ENCODE measurements at regions not wholly inside any gene's neighbourhood (a gene's known extent, or its start where the extent isn't known, plus 50 kb on each side); places are given as distances from the start of the nearest gene placed in this dataset.
"Not testable (repeated sequence)": the region's sequence is repeated elsewhere in the genome, so short reads cannot be mapped to it uniquely, and the experiment has no call there.

DNA sequence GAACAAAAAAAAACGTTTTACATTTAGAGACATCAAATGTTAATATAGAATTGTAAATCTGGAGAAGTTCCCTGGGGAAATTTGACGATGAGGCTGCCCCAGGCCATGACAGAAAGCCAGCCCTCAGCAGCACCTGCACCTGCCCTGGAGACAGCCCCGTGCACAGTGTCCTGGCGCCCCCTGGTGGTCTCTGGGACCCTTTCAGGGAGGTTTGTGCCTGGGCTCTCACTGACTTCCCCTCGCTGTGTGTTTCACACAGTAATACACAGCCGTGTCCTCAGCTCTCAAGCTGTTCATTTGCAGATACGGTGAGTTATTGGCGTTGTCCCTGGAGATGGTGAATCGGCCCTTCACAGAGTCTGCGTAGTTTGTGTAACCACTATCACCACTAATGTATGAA, 385.1 kb downstream of the TP53TG3F start:
- H3K4me3 ChIP-seq (ENCODE audit: low read depth in 1 of 2, low read length in 2 of 2); H3K9me3 ChIP-seq (ENCODE audit: insufficient read depth, low read length, severe bottlenecking); H3K27me3 ChIP-seq (ENCODE audit: insufficient read depth, low read length, poor library complexity); H3K79me2 ChIP-seq (ENCODE audit: insufficient read depth, low read length); H3K4me1 ChIP-seq (ENCODE audit: insufficient read depth, low read length); H2AFZ ChIP-seq (ENCODE audit: low read depth, low read length); H3K36me3 ChIP-seq (ENCODE audit: insufficient read depth, low read length); H3K27ac ChIP-seq (ENCODE audit: low read length); H3K4me2 ChIP-seq (ENCODE audit: insufficient read depth, low read length); H3K9ac ChIP-seq (ENCODE audit: low read depth, low read length); H4K20me1 ChIP-seq (ENCODE audit: insufficient read depth, low read length): not testable (repeated sequence)
- DNase-seq, result peak; percentile 52
- TF ChIP-seq, protein P1, sequence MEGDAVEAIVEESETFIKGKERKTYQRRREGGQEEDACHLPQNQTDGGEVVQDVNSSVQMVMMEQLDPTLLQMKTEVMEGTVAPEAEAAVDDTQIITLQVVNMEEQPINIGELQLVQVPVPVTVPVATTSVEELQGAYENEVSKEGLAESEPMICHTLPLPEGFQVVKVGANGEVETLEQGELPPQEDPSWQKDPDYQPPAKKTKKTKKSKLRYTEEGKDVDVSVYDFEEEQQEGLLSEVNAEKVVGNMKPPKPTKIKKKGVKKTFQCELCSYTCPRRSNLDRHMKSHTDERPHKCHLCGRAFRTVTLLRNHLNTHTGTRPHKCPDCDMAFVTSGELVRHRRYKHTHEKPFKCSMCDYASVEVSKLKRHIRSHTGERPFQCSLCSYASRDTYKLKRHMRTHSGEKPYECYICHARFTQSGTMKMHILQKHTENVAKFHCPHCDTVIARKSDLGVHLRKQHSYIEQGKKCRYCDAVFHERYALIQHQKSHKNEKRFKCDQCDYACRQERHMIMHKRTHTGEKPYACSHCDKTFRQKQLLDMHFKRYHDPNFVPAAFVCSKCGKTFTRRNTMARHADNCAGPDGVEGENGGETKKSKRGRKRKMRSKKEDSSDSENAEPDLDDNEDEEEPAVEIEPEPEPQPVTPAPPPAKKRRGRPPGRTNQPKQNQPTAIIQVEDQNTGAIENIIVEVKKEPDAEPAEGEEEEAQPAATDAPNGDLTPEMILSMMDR (IDR thresholded peaks at IDR 0.05; ENCODE audit: borderline replicate concordance, extremely low read depth, low read length, poor library complexity, severe bottlenecking), result peak; percentile 41
- ATAC-seq (ENCODE audit: insufficient read depth, low read depth), result peak; percentile 75
